H9 (cell line): ENCODE measurements at regions not wholly inside any gene's neighbourhood (a gene's known extent, or its start where the extent isn't known, plus 50 kb on each side); places are given as distances from the start of the nearest gene placed in this dataset.

Source experiments
- DNase-seq: peaks from one replicate; pipeline ENCODE4 v3.0.0-alpha.2; 2017
- H2AFZ ChIP-seq: one replicate; pipeline ENCODE4 v1.6.1; 2013; ENCODE audit warnings: mild to moderate bottlenecking, low read length, control low read depth, moderate library complexity
- H2AK5ac ChIP-seq: 2 replicates; pipeline ENCODE4 v1.6.1; 2013; ENCODE audit warnings: low read length, control low read depth, mixed read lengths; ENCODE audit not compliant: insufficient read length
- H2BK120ac ChIP-seq: one replicate; pipeline ENCODE4 v1.6.1; 2013; ENCODE audit warnings: low read depth, mild to moderate bottlenecking, low read length, control low read depth, inconsistent platforms; ENCODE audit not compliant: poor library complexity, severe bottlenecking
- H2BK12ac ChIP-seq: 2 replicates; pipeline ENCODE4 v1.6.1; 2013; ENCODE audit warnings: low read length, control low read depth, mixed read lengths, low read depth; ENCODE audit not compliant: insufficient read length
- H2BK15ac ChIP-seq: 2 replicates; pipeline ENCODE4 v1.6.1; 2013; ENCODE audit warnings: low read depth, low read length, control low read depth
- H2BK20ac ChIP-seq: one replicate; pipeline ENCODE4 v1.6.1; 2013; ENCODE audit warnings: low read depth, mild to moderate bottlenecking, low read length, control low read depth, inconsistent platforms; ENCODE audit not compliant: poor library complexity, severe bottlenecking
- H2BK5ac ChIP-seq: 2 replicates; pipeline ENCODE4 v1.6.1; 2013; ENCODE audit warnings: low read length, control low read depth, mixed read lengths; ENCODE audit not compliant: insufficient read length
- H3K14ac ChIP-seq: 2 replicates; pipeline ENCODE4 v1.6.1; 2013; ENCODE audit warnings: low read length, control low read depth; ENCODE audit not compliant: insufficient read depth
- H3K18ac ChIP-seq: 2 replicates; pipeline ENCODE4 v1.6.1; 2013; ENCODE audit warnings: low read depth, mild to moderate bottlenecking, mixed read lengths, low read length, control low read depth; ENCODE audit not compliant: insufficient read length
- H3K23ac ChIP-seq: 2 replicates; pipeline ENCODE4 v1.6.1; 2013; ENCODE audit warnings: low read length, control low read depth, mixed read lengths, low read depth; ENCODE audit not compliant: insufficient read length
- H3K23me2 ChIP-seq: 2 replicates; pipeline ENCODE4 v1.6.1; 2013; ENCODE audit warnings: low read depth, mild to moderate bottlenecking, mixed read lengths, low read length, control low read depth; ENCODE audit not compliant: insufficient read length, poor library complexity, severe bottlenecking
- H3K27ac ChIP-seq: 2 replicates; pipeline ENCODE4 v1.5.1; 2013; ENCODE audit warnings: low read length, control low read depth, mixed read lengths, low read depth; ENCODE audit not compliant: insufficient read length
- H3K27me3 ChIP-seq: 2 replicates; pipeline ENCODE4 v1.6.1; 2013; ENCODE audit warnings: low read length, control low read depth, inconsistent platforms; ENCODE audit not compliant: insufficient read depth
- H3K4ac ChIP-seq: 2 replicates; pipeline ENCODE4 v1.6.1; 2013; ENCODE audit warnings: low read depth, mild to moderate bottlenecking, control low read depth, inconsistent platforms, low read length, moderate library complexity
- H3K4me1 ChIP-seq: 2 replicates; pipeline ENCODE4 v1.6.1; 2013; ENCODE audit warnings: low read length, control low read depth, inconsistent platforms; ENCODE audit not compliant: insufficient read depth
- H3K4me2 ChIP-seq: 2 replicates; pipeline ENCODE4 v1.6.1; 2013; ENCODE audit warnings: low read length, control low read depth, mixed read lengths; ENCODE audit not compliant: insufficient read length, insufficient read depth
- H3K56ac ChIP-seq: 2 replicates; pipeline ENCODE4 v1.6.1; 2013; ENCODE audit warnings: low read depth, mild to moderate bottlenecking, mixed read lengths, low read length, control low read depth; ENCODE audit not compliant: insufficient read length
- H3K79me1 ChIP-seq: 2 replicates; pipeline ENCODE4 v1.6.1; 2013; ENCODE audit warnings: low read depth, mild to moderate bottlenecking, moderate library complexity, low read length, control low read depth, inconsistent platforms; ENCODE audit not compliant: insufficient read depth, poor library complexity, severe bottlenecking
- H3K79me2 ChIP-seq: 2 replicates; pipeline ENCODE4 v1.6.1; 2013; ENCODE audit warnings: low read length, control low read depth, inconsistent platforms; ENCODE audit not compliant: insufficient read depth
- H3K9ac ChIP-seq: 2 replicates; pipeline ENCODE4 v1.6.1; 2013; ENCODE audit warnings: low read length, control low read depth, mixed read lengths; ENCODE audit not compliant: insufficient read length; ENCODE audit errors: extremely low read depth
- H3K9me3 ChIP-seq: one replicate; pipeline ENCODE4 v1.6.1; 2013; ENCODE audit warnings: low read depth, low read length, inconsistent platforms; ENCODE audit not compliant: control insufficient read depth
- H3T11ph ChIP-seq: one replicate; pipeline ENCODE4 v1.6.1; 2013; ENCODE audit warnings: mild to moderate bottlenecking, low read length, control low read depth, inconsistent platforms
- H4K20me1 ChIP-seq: one replicate; pipeline ENCODE4 v1.6.1; 2013; ENCODE audit not compliant: control insufficient read depth, insufficient read length, insufficient read depth
- H4K5ac ChIP-seq: 2 replicates; pipeline ENCODE4 v1.6.1; 2013; ENCODE audit warnings: low read depth, mild to moderate bottlenecking, mixed read lengths, low read length, control low read depth; ENCODE audit not compliant: insufficient read length
- H4K8ac ChIP-seq: replicated peaks from 2 replicates; pipeline ENCODE4 v1.6.1; 2013; ENCODE audit warnings: low read length, control low read depth, mixed read lengths, low read depth; ENCODE audit not compliant: insufficient read length
- H4K91ac ChIP-seq: 2 replicates; pipeline ENCODE4 v1.6.1; 2013; ENCODE audit warnings: low read depth, mild to moderate bottlenecking, moderate library complexity, mixed read lengths, low read length, control low read depth; ENCODE audit not compliant: insufficient read length
- H3K27ac Mint-ChIP-seq, 3 experiments: 2 replicates in 2 of 3; 3 replicates in 1 of 3; pipeline ENCODE4 v1.8.0; 2020 to 2021; ENCODE audit warnings: mixed read lengths in 3 of 3, mild to moderate bottlenecking in 1 of 3, moderate library complexity in 1 of 3
- H3K27me3 Mint-ChIP-seq: 2 replicates; pipeline ENCODE4 v1.8.0; 2021; ENCODE audit warnings: low read depth, mild to moderate bottlenecking, moderate library complexity, mixed read lengths
- H3K36me3 Mint-ChIP-seq, 3 experiments: 2 replicates in 2 of 3; 3 replicates in 1 of 3; pipeline ENCODE4 v1.8.0; 2020 to 2021; ENCODE audit warnings: low read depth in 3 of 3, mixed read lengths in 3 of 3; ENCODE audit not compliant: insufficient read depth in 1 of 3
- H3K4me1 Mint-ChIP-seq, 2 experiments: 2 replicates each; pipeline ENCODE4 v1.8.0; 2020; ENCODE audit warnings: mixed read lengths in 2 of 2
- H3K4me3 Mint-ChIP-seq, 2 experiments: 2 replicates in 1 of 2; 3 replicates in 1 of 2; pipeline ENCODE4 v1.8.0; 2020 to 2021; ENCODE audit warnings: mild to moderate bottlenecking in 2 of 2, mixed read lengths in 2 of 2, moderate library complexity in 1 of 2
- H3K9me3 Mint-ChIP-seq, 2 experiments: 2 replicates in 1 of 2; 3 replicates in 1 of 2; pipeline ENCODE4 v1.8.0; 2020; ENCODE audit warnings: mild to moderate bottlenecking in 2 of 2, mixed read lengths in 2 of 2, moderate library complexity in 1 of 2
- whole genome bisulfite sequencing: extraction: QIAGEN DNeasy Blood & Tissue Kit; methylation state at CpG from one replicate; pipeline ENCODE4 v1.1.7; 2013; ENCODE audit warnings: missing lambda C conversion rate, low lambda C conversion rate, mixed read lengths; ENCODE audit not compliant: insufficient read length; ENCODE audit errors: extremely low coverage; 5-methylcytosine and 5-hydroxymethylcytosine counted together
- TF ChIP-seq, protein P1 (sequence below): fragments of 200-600 bp; sonication (generic); conservative IDR thresholded peaks from 3 replicates; pipeline ENCODE4 v1.8.0; 2021; ENCODE audit warnings: antibody characterized with exemption, mild to moderate bottlenecking

DNA sequence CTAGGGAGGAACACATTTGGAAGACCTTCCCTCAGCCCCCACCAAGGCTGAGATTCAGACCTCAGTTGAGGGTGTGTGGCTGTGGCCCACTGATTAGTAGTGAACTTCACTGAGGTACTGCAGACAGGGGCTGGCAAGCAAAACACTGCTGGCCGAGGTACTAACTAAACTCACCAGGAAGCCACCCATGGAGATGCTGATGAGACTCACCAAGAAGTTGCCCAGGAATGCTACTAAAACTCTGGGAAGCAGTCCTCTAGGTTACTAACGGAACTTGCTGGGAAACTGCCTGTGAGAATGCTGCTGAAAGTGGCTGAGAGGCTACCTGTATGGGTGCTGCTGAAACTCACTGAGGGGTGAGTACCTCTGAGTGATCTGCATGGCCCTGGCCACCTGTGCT is 372.4 kb upstream of the RPS6KA3 start:
- Histone ChIP-seq H3K79me1 (no peaks in the 10 kb centered on the region), H3T11ph (no peak overlapping the region), H3K23me2 (no peaks in the 10 kb centered on the region), H3K56ac (no peak overlapping the region), H4K91ac (no peak overlapping the region), H2BK15ac (no peak overlapping the region), H2AFZ (no peak overlapping the region), H2BK12ac (no peak overlapping the region), H3K14ac (no peak overlapping the region), H2BK20ac (no peak overlapping the region), H3K27ac (no peak overlapping the region), H4K20me1 (no peaks in the 10 kb centered on the region), H4K8ac (no peak overlapping the region), H3K4ac (no peak overlapping the region), H3K4me1 (no peaks in the 10 kb centered on the region), H2AK5ac (no peak overlapping the region), H3K18ac (no peak overlapping the region), H3K9me3 (peaks cover 31% of the 10 kb centered on the region), H3K9ac (no peak overlapping the region), H3K27me3 (no peaks in the 10 kb centered on the region), H3K4me2 (no peak overlapping the region), H4K5ac (no peak overlapping the region), H2BK5ac (no peak overlapping the region), H3K79me2 (no peaks in the 10 kb centered on the region), H3K23ac (no peak overlapping the region), H2BK120ac (no peak overlapping the region)
- DNase-seq: peak; percentile 31
- no CpG with 5 or more reads among the region's 2 CpGs for WGBS
- Mint-ChIP-seq H3K4me1 (peaks cover 2 to 9% of the 10 kb centered on the region in 2 experiments; a peak in 2 of 4 replicates), H3K27me3 (no peaks in the 10 kb centered on the region), H3K36me3 (peaks cover 0 to 8% (median 0%) of the 10 kb centered on the region in 3 experiments; a peak in 2 of 7 replicates), H3K4me3 (no peak overlapping the region), H3K9me3 (peaks cover 0 to 48% of the 10 kb centered on the region in 2 experiments; a peak in 4 of 5 replicates), H3K27ac (peak overlapping the region in 1 of 3 experiments; percentile 48; a peak in 1 of 7 replicates)
- TF ChIP-seq, protein P1, sequence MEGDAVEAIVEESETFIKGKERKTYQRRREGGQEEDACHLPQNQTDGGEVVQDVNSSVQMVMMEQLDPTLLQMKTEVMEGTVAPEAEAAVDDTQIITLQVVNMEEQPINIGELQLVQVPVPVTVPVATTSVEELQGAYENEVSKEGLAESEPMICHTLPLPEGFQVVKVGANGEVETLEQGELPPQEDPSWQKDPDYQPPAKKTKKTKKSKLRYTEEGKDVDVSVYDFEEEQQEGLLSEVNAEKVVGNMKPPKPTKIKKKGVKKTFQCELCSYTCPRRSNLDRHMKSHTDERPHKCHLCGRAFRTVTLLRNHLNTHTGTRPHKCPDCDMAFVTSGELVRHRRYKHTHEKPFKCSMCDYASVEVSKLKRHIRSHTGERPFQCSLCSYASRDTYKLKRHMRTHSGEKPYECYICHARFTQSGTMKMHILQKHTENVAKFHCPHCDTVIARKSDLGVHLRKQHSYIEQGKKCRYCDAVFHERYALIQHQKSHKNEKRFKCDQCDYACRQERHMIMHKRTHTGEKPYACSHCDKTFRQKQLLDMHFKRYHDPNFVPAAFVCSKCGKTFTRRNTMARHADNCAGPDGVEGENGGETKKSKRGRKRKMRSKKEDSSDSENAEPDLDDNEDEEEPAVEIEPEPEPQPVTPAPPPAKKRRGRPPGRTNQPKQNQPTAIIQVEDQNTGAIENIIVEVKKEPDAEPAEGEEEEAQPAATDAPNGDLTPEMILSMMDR: no peak
